22Rv1 (cell line): ENCODE measurements at regions not wholly inside any gene's neighbourhood (a gene's known extent, or its start where the extent isn't known, plus 50 kb on each side); places are given as distances from the start of the nearest gene placed in this dataset.

Experiments used
- H3K27ac ChIP-seq: fragments of 450-650 bp; 2 replicates; pipeline ENCODE4 v1.5.1; 2017
- CTCF ChIP-seq: fragments of 450-650 bp; IDR thresholded peaks from 2 replicates; pipeline ENCODE4 v1.5.1; 2017; ENCODE audit warnings: mild to moderate bottlenecking
- ZFX ChIP-seq: fragments of 450-650 bp; IDR thresholded peaks from 2 replicates; pipeline ENCODE4 v1.6.1; 2017; ENCODE audit warnings: antibody characterized with exemption, borderline replicate concordance

- no peak overlapping the region for H3K27ac ChIP-seq
- no peak for TF ChIP-seq CTCF
- TF ChIP-seq ZFX: no peak
Measured at GRCh38 chr3:59486520-59486919, 436.7 kb upstream of the CFAP20DC start.

- TF ChIP-seq CTCF (no peak), ZFX (no peak)
Measured at GRCh38 chr3:59483191-59483590, 433.4 kb upstream of the CFAP20DC start.

DNA sequence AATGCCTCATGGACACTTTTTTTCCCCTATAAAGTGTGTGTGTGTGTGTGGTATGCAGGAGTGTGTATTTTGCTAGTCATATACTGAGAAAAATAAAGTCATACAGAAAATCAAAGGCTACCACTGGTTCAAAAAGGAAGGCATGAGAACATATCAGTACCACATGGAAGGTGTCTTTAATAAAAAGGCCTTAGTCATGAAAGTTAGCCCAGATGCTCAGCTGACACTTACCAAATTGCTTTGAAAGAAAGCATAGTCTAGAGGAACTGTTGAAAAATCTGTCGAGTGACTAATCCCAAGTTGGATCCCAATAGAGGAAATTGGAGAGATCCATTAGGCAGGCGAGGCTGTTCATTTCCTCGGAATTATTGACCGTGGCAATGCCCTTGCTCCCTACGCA is 432.9 kb upstream of the CFAP20DC start:
- no peak for TF ChIP-seq CTCF
- no peak for TF ChIP-seq ZFX
- no peak overlapping the region for H3K27ac ChIP-seq

More at GRCh38 chr3:59483191-59483590, 433.4 kb upstream of the CFAP20DC start:
- no peak overlapping the region for H3K27ac ChIP-seq

GRCh38 chr3:59481776-59482400 is 432.1 kb upstream of the CFAP20DC start:
- TF ChIP-seq ZFX (no peak), CTCF (no peak)

GRCh38 chr3:59480486-59480995 is 430.7 kb upstream of the CFAP20DC start:
- no peak overlapping the region for H3K27ac ChIP-seq
- TF ChIP-seq CTCF: no peak
- TF ChIP-seq ZFX: no peak

More at GRCh38 chr3:59481776-59482400, 432.1 kb upstream of the CFAP20DC start:
- no peak overlapping the region for H3K27ac ChIP-seq

- H3K27ac ChIP-seq: no peak overlapping the region
- TF ChIP-seq ZFX: no peak
- TF ChIP-seq CTCF: no peak
Measured at GRCh38 chr3:59473636-59474035, 423.8 kb upstream of the CFAP20DC start.

- H3K27ac ChIP-seq: no peak overlapping the region
- no peak for TF ChIP-seq CTCF
- no peak for TF ChIP-seq ZFX
Measured at GRCh38 chr3:59472541-59472940, 422.7 kb upstream of the CFAP20DC start.
